Kidney glomerular epithelial cell (primary cell): ENCODE measurements at regions not wholly inside any gene's neighbourhood (a gene's known extent, or its start where the extent isn't known, plus 50 kb on each side); places are given as distances from the start of the nearest gene placed in this dataset.

ENCODE experiments used
- DNase-seq: peaks from one replicate; lab custom pipeline; 2025; lab: John Stamatoyannopoulos, UW

GRCh38 chr20:60213126-60213893 lies 255.1 kb downstream of the CDH26 start:
- no peak for DNase-seq

- no peak for DNase-seq
Observed at GRCh38 chr20:60214901-60215815, 256.9 kb downstream of the CDH26 start.

DNA sequence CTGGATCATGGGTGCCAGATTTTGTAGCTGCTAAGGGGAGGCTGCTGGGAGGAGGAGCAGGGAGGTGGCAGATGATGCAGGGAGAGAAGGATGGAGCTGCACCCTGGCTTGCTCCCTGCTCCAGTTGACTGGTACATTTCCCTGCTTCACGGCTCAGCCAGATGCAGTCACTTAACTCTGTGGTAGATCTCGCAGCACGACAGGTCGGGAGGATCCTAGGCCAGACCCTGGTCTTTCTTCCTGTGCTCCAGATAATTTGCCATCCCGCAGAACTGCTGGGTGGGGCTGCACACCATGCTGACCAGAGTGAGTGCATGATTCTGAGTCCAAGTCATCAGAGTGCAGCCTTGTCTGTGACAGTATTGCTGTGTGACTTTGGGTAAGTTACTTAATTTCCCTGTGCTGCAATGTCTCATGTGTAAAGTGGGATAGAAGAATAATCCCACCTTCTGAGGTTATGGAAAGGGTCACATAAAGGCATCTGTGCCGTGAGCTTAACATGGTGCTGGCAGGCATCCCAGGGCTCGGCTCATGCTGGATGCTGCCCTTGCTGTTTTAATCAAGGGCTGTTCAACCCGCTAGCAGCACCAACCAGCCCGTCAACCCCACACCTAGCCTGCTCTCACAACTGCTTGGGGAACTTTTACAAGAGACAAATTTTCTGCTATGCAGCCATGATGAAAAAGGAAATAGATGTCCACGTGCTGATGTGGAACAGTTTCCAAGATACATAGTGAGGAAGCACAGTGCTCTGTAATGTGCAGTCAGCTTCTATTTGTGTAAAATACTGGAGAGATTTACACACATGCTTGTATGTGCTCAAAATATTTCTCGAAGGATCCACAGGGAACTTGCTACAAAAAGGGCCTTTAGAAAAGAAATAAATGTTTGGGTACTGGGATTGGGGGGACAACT lies 257.9 kb downstream of the CDH26 start:
- DNase-seq = no peak

DNA sequence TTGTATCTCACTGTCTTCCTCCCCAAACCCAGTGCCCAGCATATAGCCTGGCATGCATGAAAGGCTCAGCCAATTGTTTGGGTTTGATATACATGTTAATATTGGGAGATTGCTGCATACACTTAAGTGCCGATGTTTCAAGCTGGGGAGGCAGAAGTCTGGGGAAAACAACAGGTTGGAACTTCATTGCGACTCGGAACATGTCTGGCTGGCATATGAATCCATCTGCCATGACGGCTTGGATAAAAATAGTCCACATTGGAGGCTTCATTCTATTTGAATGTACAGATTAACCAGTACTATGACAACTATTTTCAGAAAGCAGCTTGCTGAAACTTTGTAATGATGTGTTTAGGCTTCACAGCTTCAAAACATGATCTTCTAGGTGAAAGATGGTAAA lies 261.0 kb downstream of the CDH26 start:
- DNase-seq = no peak

GRCh38 chr20:60219984-60220562 lies 261.9 kb downstream of the CDH26 start:
- no peak for DNase-seq

DNA sequence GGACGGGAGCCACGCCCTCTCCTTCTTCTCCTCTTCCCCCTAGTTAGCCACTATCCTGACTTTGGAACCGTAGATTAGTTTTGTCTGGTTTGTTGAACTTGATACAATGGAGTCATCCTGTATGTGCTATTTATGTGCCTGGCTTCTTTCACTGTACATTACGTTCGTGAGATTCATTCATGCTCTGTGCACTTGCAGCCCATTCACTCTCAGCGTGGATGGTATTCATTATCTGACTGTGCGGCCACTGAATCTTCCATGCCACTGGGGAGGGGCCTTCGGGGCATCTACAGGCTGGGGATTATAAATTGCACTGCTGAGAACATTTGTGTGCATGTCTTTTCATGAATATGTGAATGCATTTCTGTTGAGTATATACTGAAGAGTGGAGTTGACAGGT lies 262.5 kb downstream of the CDH26 start:
- DNase-seq = no peak

GRCh38 chr20:60221593-60221992 lies 263.4 kb downstream of the CDH26 start:
- DNase-seq = no peak

GRCh38 chr20:60222497-60222896 lies 264.3 kb downstream of the CDH26 start:
- DNase-seq = no peak

DNA sequence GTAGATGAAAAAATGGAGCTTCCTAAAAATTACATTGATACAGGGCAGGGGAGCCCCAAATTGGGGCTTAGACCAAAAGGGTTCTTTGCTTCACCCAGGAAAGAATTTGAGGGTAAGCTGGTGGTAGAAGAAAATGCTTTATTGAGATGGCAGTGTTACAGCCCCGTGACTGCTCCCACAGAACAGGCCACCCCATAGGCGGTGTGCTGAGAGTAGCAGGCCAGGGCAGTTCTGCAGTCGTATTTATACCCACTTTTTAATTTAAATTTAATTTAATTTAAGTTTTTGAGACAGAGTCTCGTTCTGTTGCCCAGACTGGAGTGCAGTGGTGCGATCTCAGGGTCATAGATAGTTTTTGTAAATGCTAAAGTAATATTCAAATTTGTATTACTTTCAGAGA lies 265.0 kb downstream of the CDH26 start:
- DNase-seq = no peak

- DNase-seq = no peak
Observed at GRCh38 chr20:60224914-60225313, 266.7 kb downstream of the CDH26 start.

DNA sequence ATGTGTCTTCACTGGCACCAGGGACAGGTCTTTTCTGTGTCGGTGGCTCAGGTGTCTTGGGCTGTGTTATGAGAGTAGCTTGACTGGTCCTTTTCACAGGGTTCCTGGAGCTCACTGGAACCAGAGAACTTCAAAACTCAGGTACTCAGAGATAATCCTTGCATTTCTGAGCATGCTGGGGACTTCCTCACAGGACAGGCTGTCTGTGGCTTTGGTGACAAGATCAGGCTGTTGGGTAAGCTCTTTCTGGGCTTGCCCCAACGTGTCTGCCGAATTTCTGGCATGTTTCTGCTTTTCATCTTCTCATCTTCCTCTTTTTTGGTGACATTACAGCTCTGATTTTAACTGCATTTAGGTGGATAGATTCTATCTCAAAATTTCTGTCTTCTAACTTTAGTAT lies 270.0 kb downstream of the CDH26 start:
- no peak for DNase-seq

DNA sequence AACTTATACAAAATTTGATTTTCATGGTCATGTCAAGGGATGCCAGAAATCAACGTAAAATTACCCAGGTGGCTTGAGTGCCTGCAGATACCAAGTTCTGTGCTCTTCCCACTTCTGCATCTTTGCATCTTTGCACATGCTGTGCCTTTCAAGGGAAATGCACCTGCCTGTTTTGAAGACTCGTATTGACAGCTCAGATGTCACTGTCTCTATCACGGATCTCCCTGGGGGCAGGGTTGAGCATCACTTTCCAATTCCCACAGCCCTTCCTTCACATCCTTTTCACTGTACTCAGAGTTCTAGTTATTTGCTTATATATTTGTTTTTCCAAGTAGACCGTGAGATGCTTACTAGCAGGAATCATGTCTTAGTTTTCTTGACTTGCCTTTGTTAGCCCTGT lies 274.2 kb downstream of the CDH26 start:
- DNase-seq = no peak

GRCh38 chr20:60233018-60233630 lies 274.9 kb downstream of the CDH26 start:
- no peak for DNase-seq

GRCh38 chr20:60236613-60237012 lies 278.4 kb downstream of the CDH26 start:
- no peak for DNase-seq

GRCh38 chr20:60237981-60238380 lies 279.8 kb downstream of the CDH26 start:
- DNase-seq = no peak

DNA sequence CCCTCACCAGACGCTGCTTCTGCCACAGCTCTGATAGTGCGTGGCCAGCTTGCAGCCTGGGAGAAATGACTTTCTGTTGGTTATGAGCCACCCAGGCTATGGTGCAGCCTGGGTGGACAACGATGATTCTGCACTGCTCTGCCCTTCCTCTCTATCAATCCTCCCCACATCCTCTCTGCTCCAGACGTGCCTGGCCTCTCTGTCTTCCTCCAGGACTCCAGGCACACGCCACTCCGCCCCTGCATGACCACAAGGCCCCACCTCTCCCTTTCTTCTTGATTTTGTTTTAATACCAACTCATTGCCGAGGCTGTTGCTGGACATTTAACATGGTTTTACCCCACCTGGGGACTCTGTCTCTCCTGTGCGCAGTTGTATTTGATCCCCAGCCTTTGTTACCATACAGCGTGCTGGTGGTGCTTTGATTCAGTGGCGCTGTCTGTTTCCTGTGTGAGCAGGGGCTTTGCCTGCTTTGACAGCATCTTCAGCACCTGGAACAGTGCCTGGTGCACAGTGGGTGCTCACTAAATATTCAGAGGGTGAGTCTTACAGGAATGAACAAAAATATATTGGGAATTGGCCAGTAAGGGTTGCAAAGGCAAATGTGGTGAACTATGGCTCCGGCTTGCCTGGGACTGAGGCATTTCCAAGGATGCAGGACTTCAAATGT lies 280.9 kb downstream of the CDH26 start:
- DNase-seq = no peak

GRCh38 chr20:60239956-60240355 lies 281.7 kb downstream of the CDH26 start:
- no peak for DNase-seq

DNA sequence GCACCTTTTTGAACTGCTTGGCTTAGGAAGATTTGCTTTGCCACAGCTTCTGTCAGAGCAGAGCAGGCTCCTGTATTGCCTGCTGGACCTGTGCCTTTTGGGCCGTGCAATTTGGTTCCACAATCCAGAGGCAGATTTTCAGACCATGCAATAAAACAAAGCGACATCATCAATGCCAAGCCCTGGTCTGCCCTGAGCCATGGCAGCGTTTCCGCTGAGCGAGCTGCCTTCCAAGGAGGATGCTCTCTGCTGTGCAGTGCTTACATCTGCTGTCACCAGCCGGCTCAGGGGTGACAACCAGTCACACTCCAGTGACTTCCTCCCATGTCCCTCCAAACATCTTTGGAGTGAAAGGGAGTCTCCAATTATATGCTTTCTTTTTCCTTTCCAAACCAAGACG lies 282.2 kb downstream of the CDH26 start:
- no peak for DNase-seq

DNA sequence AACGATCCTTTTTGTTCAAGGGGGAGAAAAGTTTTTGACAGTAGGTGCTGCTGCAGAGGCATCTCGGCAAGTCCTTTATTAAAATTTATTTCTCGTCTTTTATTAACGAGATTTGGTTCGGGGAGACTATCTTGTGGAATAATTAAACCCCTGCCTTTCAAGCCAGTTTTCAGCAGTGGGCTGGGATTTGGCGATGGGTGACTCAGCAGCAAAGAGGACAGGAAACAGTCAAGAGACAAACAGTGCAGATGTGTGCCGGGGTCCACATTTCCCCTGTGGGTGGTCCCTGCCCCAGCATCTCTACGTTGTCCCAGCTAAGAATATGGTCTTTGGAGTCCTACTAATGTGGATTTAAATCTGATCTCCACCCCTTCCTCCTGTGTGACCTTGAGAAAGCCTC lies 282.8 kb downstream of the CDH26 start:
- no peak for DNase-seq

DNA sequence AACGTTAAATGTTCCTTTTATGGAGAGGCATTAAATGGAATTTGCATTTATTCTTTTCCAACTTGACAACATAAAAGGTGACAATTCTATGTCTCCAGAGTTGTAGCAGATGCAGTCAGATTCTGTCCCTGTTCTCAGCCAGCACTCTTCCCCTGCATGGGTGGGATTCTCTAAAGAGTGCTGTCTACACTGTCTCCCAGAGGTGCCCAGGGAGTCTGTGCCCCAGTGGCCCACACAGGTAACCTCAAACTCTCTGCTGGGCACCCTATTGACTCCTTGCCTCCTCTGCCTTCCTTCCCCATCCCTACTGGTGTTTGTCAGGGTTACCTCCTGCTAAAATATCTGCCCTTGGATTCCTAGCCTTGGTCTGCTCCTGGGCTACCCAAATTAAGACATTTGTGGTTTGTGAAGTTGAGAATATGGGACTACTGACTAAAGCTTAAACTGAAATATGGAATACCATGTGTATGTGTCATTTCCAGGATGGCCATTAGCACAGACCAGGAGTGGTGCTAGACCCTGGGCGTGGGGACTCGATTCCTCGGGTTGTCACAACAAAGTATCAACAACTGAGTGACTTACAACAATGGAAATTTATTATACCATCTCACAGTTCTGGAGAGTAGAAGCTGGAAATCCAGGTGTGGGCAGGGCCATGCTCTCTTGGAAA lies 284.7 kb downstream of the CDH26 start:
- no peak for DNase-seq
